Left kidney (tissue), 1 donor: ENCODE measurements at regions not wholly inside any gene's neighbourhood (a gene's known extent, or its start where the extent isn't known, plus 50 kb on each side); places are given as distances from the start of the nearest gene placed in this dataset.
A peak's percentile ranks its signal among the peaks of the same experiment; 100 is the strongest.

ENCODE experiments used
- DNase-seq: peaks from one replicate; pipeline ENCODE4 v3.0.0-alpha.2; 2013

GRCh38 chr12:105961821-105962671 lies 176.7 kb downstream of the NUAK1 start:
- no peak for DNase-seq

GRCh38 chr12:105967038-105967776 lies 171.5 kb downstream of the NUAK1 start:
- DNase-seq, result no peak

- DNase-seq, result no peak
Measured at GRCh38 chr12:105968025-105968424, 170.7 kb downstream of the NUAK1 start.

GRCh38 chr12:105970885-105971284 lies 167.9 kb downstream of the NUAK1 start:
- DNase-seq, result no peak

GRCh38 chr12:105974738-105975137 lies 164.0 kb downstream of the NUAK1 start:
- no peak for DNase-seq

GRCh38 chr12:105975351-105975750 lies 163.4 kb downstream of the NUAK1 start:
- DNase-seq, result no peak

- DNase-seq, result no peak
Measured at GRCh38 chr12:105977236-105977635, 161.5 kb downstream of the NUAK1 start.

GRCh38 chr12:105977652-105978051 lies 161.1 kb downstream of the NUAK1 start:
- no peak for DNase-seq

GRCh38 chr12:105978276-105978675 lies 160.5 kb downstream of the NUAK1 start:
- DNase-seq, result peak; percentile 19

- DNase-seq, result no peak
Measured at GRCh38 chr12:105978686-105979085, 160.1 kb downstream of the NUAK1 start.

GRCh38 chr12:105980085-105980484 lies 158.7 kb downstream of the NUAK1 start:
- DNase-seq, result no peak

GRCh38 chr12:105980533-105980932 lies 158.2 kb downstream of the NUAK1 start:
- no peak for DNase-seq

- no peak for DNase-seq
Measured at GRCh38 chr12:105982022-105982421, 156.7 kb downstream of the NUAK1 start.

GRCh38 chr12:105983622-105984320 lies 155.0 kb downstream of the NUAK1 start:
- DNase-seq, result no peak

GRCh38 chr12:105985383-105985782 lies 153.4 kb downstream of the NUAK1 start:
- DNase-seq, result no peak

GRCh38 chr12:105986779-105987684 lies 151.7 kb downstream of the NUAK1 start:
- DNase-seq, result no peak

- DNase-seq, result no peak
Measured at GRCh38 chr12:105987685-105988035, 151.1 kb downstream of the NUAK1 start.

- peak; percentile 18 for DNase-seq
Measured at GRCh38 chr12:105992849-105993740, 145.7 kb downstream of the NUAK1 start.

GRCh38 chr12:105993766-105994555 lies 144.8 kb downstream of the NUAK1 start:
- DNase-seq, result no peak

- no peak for DNase-seq
Measured at GRCh38 chr12:105995961-105996431, 142.8 kb downstream of the NUAK1 start.
